PC-9 (cell line): ENCODE measurements at regions not wholly inside any gene's neighbourhood (a gene's known extent, or its start where the extent isn't known, plus 50 kb on each side); places are given as distances from the start of the nearest gene placed in this dataset.

Source experiments
- BruUV-seq: library from RNA; stranded (reverse); fragments of 400-500 nt; replicated peaks from 2 replicates; lab custom pipeline; 2021; lab: Mats Ljungman, UMichigan
- CTCF ChIA-PET: fragments of 300-600 bp; sonication (Branson Sonifier 250); formaldehyde crosslinking; loops from one replicate; lab custom pipeline; 2022; ENCODE audit warnings: antibody characterized with exemption; lab: Charles Lee
- POLR2A ChIA-PET: fragments of 300-600 bp; sonication (Branson Sonifier 250); formaldehyde crosslinking; loops from one replicate; lab custom pipeline; 2022; ENCODE audit warnings: antibody characterized with exemption; ENCODE audit not compliant: unreplicated experiment; lab: Charles Lee
- DNase-seq, 2 experiments: peaks; one replicate each; pipeline versions ENCODE4 v3.0.0 to v3.0.0-alpha.2; 2015 to 2022; ENCODE audit warnings: mixed read lengths in 1 of 2
- H2AFZ ChIP-seq: fragments of 200-600 bp; sonication (generic); 2 replicates; pipeline ENCODE4 v1.8.1; 2017; ENCODE audit warnings: antibody characterized with exemption
- H3F3A ChIP-seq: fragments of 200-600 bp; sonication (generic); 2 replicates; pipeline ENCODE4 v1.8.1; 2017; ENCODE audit warnings: antibody characterized with exemption, mild to moderate bottlenecking, low read depth; ENCODE audit not compliant: insufficient read depth
- H3K27ac ChIP-seq: fragments of 200-600 bp; sonication (generic); 2 replicates; pipeline ENCODE4 v1.6.1; 2016; ENCODE audit warnings: mixed run types
- H3K27me3 ChIP-seq: fragments of 200-600 bp; sonication (generic); 2 replicates; pipeline ENCODE4 v1.6.1; 2016; ENCODE audit warnings: low read depth, mixed run types; ENCODE audit not compliant: insufficient read depth
- H3K36me3 ChIP-seq: fragments of 200-600 bp; sonication (generic); 2 replicates; pipeline ENCODE4 v1.6.1; 2016; ENCODE audit warnings: low read depth, mixed run types
- H3K4me1 ChIP-seq: fragments of 200-600 bp; sonication (generic); replicated peaks from 2 replicates; pipeline ENCODE4 v1.6.1; 2016; ENCODE audit warnings: mixed run types; ENCODE audit not compliant: insufficient read depth
- H3K4me2 ChIP-seq: fragments of 200-600 bp; sonication (generic); 2 replicates; pipeline ENCODE4 v1.6.1; 2017; ENCODE audit warnings: mixed run types
- H3K4me3 ChIP-seq: fragments of 200-600 bp; sonication (generic); 2 replicates; pipeline ENCODE4 v1.6.1; 2016; ENCODE audit warnings: mixed run types
- H3K79me2 ChIP-seq: fragments of 200-600 bp; sonication (generic); 2 replicates; pipeline ENCODE4 v1.6.1; 2017; ENCODE audit warnings: low read depth, mixed run types
- H3K9me2 ChIP-seq: fragments of 200-600 bp; sonication (generic); 2 replicates; pipeline ENCODE4 v1.8.1; 2017; ENCODE audit warnings: mild to moderate bottlenecking; ENCODE audit not compliant: insufficient read depth
- H3K9me3 ChIP-seq: fragments of 200-600 bp; sonication (generic); 2 replicates; pipeline ENCODE4 v1.8.1; 2016; ENCODE audit warnings: low read depth; ENCODE audit not compliant: insufficient read depth
- H4K20me1 ChIP-seq: fragments of 200-600 bp; sonication (generic); 2 replicates; pipeline ENCODE4 v1.8.1; 2017; ENCODE audit not compliant: insufficient read depth
- CTCF ChIP-seq: fragments of 200-600 bp; sonication (generic); conservative IDR thresholded peaks from 2 replicates; pipeline ENCODE4 v1.6.1; 2017; ENCODE audit warnings: mixed run types, antibody characterized with exemption, mild to moderate bottlenecking, moderate library complexity
- EZH2 ChIP-seq: fragments of 200-600 bp; sonication (generic); IDR thresholded peaks from 2 replicates; pipeline ENCODE4 v1.8.0; 2017; ENCODE audit warnings: antibody characterized with exemption, low read depth
- intact Hi-C: fragments of 100-400 bp; cut with micrococcal nuclease; formaldehyde crosslinking; loops from one replicate; pipeline ENCODE4 v1.10.0; 2022; ENCODE audit not compliant: unreplicated experiment

GRCh38 chr11:80010536-80010935 is 569.7 kb upstream of the TENM4 start:
- Histone ChIP-seq H4K20me1 (no peaks in the 10 kb centered on the region), H3K27ac (no peak overlapping the region), H3K79me2 (no peaks in the 10 kb centered on the region), H3K9me3 (no peaks in the 10 kb centered on the region), H3K4me3 (no peak overlapping the region), H2AFZ (no peak overlapping the region), H3K27me3 (no peaks in the 10 kb centered on the region), H3K4me1 (no peaks in the 10 kb centered on the region), H3K4me2 (no peak overlapping the region), H3K36me3 (no peaks in the 10 kb centered on the region), H3F3A (no peaks in the 10 kb centered on the region), H3K9me2 (no peaks in the 10 kb centered on the region)
- TF ChIP-seq CTCF (no peak), EZH2 (no peak)
- intact Hi-C loops = no loop called here
- BruUV-seq = no TSS peak
- ChIA-PET POLR2A (interaction anchor here (0.5 kb wide), 1 partner anchor 93 kb away, joined by 3 read pairs; no protein-coding TSS in a partner anchor), CTCF (no interaction called here)
- DNase-seq = no peak

DNA sequence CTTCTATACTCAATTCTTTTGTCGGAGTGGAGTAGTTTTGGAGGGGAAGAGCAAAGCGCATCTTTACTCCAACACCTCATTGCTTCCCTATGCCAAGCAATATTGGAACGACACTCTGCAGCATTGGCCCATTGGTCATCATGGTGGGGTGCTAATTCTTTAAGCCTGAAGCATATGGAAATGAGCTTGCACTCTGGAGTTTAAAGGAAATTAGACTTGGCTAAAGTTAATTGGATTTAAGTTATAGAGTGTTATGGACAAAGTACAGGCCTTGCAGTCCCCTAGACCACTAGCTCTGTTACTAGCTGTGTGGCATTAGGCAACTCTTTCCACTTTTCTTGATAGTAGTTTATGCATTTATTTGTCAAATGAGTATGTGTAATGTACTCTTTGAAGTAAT is 568.3 kb upstream of the TENM4 start:
- no peak overlapping the region for H2AFZ ChIP-seq
- ChIA-PET CTCF (no interaction called here), POLR2A (no interaction called here)
- H3K27ac ChIP-seq = no peak overlapping the region
- H3K4me2 ChIP-seq = no peak overlapping the region
- no peaks in the 10 kb centered on the region for H3K27me3 ChIP-seq
- no peaks in the 10 kb centered on the region for H3K79me2 ChIP-seq
- BruUV-seq = no TSS peak
- TF ChIP-seq EZH2 (no peak), CTCF (no peak)
- no peaks in the 10 kb centered on the region for H4K20me1 ChIP-seq
- H3F3A ChIP-seq = no peaks in the 10 kb centered on the region
- intact Hi-C loops = no loop called here
- H3K4me3 ChIP-seq = no peak overlapping the region
- no peaks in the 10 kb centered on the region for H3K9me2 ChIP-seq
- H3K4me1 ChIP-seq = no peaks in the 10 kb centered on the region
- no peaks in the 10 kb centered on the region for H3K36me3 ChIP-seq
- no peaks in the 10 kb centered on the region for H3K9me3 ChIP-seq
- no peak for DNase-seq

GRCh38 chr11:80007616-80008015 is 566.8 kb upstream of the TENM4 start:
- TF ChIP-seq CTCF = no peak
- TF ChIP-seq EZH2 = no peak
- Histone ChIP-seq H3K4me1 (no peaks in the 10 kb centered on the region), H3K36me3 (no peaks in the 10 kb centered on the region), H4K20me1 (no peaks in the 10 kb centered on the region), H3K27ac (no peak overlapping the region), H3K79me2 (no peaks in the 10 kb centered on the region), H3K9me3 (no peaks in the 10 kb centered on the region), H2AFZ (no peak overlapping the region), H3K27me3 (no peaks in the 10 kb centered on the region), H3F3A (no peaks in the 10 kb centered on the region), H3K9me2 (no peaks in the 10 kb centered on the region), H3K4me2 (no peak overlapping the region), H3K4me3 (no peak overlapping the region)
- CTCF ChIA-PET = no interaction called here
- POLR2A ChIA-PET = no interaction called here
- DNase-seq = no peak
- BruUV-seq = no TSS peak
- intact Hi-C loops = no loop called here
